ENCODE measurements at regions not wholly inside any gene's neighbourhood (a gene's known extent, or its start where the extent isn't known, plus 50 kb on each side); places are given as distances from the start of the nearest gene placed in this dataset.

- Histone ChIP-seq H3K36me3 (ENCODE audit: insufficient read depth, low read length) (no peaks in the 10 kb centered on the region), H3K27me3 (ENCODE audit: control insufficient read depth, insufficient read depth, low read length) (no peaks in the 10 kb centered on the region), H3K9me3 (replicated peaks; ENCODE audit: low read length) (no peaks in the 10 kb centered on the region), H3K4me1 (ENCODE audit: control insufficient read depth, insufficient read depth, low read length) (no peaks in the 10 kb centered on the region), H3K4me2 (ENCODE audit: low read length) (no peak overlapping the region), H3K9ac (ENCODE audit: low read depth, low read length) (no peak overlapping the region), H3K4me3 (ENCODE audit: low read length) (no peak overlapping the region)
Measured at GRCh38 chr3:73893089-73893488, 268.3 kb upstream of the PDZRN3 start.

GRCh38 chr3:73885862-73886261, 261.1 kb upstream of the PDZRN3 start:
- H3K9me3 ChIP-seq (replicated peaks; ENCODE audit: low read length) = no peaks in the 10 kb centered on the region
- H3K4me2 ChIP-seq (ENCODE audit: low read length) = no peak overlapping the region
- H3K4me1 ChIP-seq (ENCODE audit: control insufficient read depth, insufficient read depth, low read length) = no peaks in the 10 kb centered on the region
- H3K27me3 ChIP-seq (ENCODE audit: control insufficient read depth, insufficient read depth, low read length) = peaks cover 11% of the 10 kb centered on the region
- no peaks in the 10 kb centered on the region for H3K36me3 ChIP-seq (ENCODE audit: insufficient read depth, low read length)
- no peak overlapping the region for H3K4me3 ChIP-seq (ENCODE audit: low read length)
- no peak overlapping the region for H3K9ac ChIP-seq (ENCODE audit: low read depth, low read length)

- H3K9ac ChIP-seq (ENCODE audit: low read depth, low read length) = no peak overlapping the region
- H3K4me2 ChIP-seq (ENCODE audit: low read length) = no peak overlapping the region
- no peak overlapping the region for H3K4me3 ChIP-seq (ENCODE audit: low read length)
- no peaks in the 10 kb centered on the region for H3K4me1 ChIP-seq (ENCODE audit: control insufficient read depth, insufficient read depth, low read length)
- peaks cover 11% of the 10 kb centered on the region for H3K27me3 ChIP-seq (ENCODE audit: control insufficient read depth, insufficient read depth, low read length)
- H3K36me3 ChIP-seq (ENCODE audit: insufficient read depth, low read length) = no peaks in the 10 kb centered on the region
- H3K9me3 ChIP-seq (replicated peaks; ENCODE audit: low read length) = no peaks in the 10 kb centered on the region
Measured at GRCh38 chr3:73884361-73884760, 259.6 kb upstream of the PDZRN3 start.

- no peaks in the 10 kb centered on the region for H3K9me3 ChIP-seq (replicated peaks; ENCODE audit: low read length)
- H3K4me1 ChIP-seq (ENCODE audit: control insufficient read depth, insufficient read depth, low read length) = no peaks in the 10 kb centered on the region
- H3K27me3 ChIP-seq (ENCODE audit: control insufficient read depth, insufficient read depth, low read length) = peaks cover 11% of the 10 kb centered on the region
- no peak overlapping the region for H3K9ac ChIP-seq (ENCODE audit: low read depth, low read length)
- no peak overlapping the region for H3K4me2 ChIP-seq (ENCODE audit: low read length)
- no peak overlapping the region for H3K4me3 ChIP-seq (ENCODE audit: low read length)
- no peaks in the 10 kb centered on the region for H3K36me3 ChIP-seq (ENCODE audit: insufficient read depth, low read length)
Measured at GRCh38 chr3:73883497-73883896, 258.8 kb upstream of the PDZRN3 start.

GRCh38 chr3:73874606-73875369, 250.0 kb upstream of the PDZRN3 start:
- Histone ChIP-seq H3K4me1 (ENCODE audit: control insufficient read depth, insufficient read depth, low read length) (no peaks in the 10 kb centered on the region), H3K9ac (ENCODE audit: low read depth, low read length) (no peak overlapping the region), H3K4me3 (ENCODE audit: low read length) (no peak overlapping the region), H3K9me3 (replicated peaks; ENCODE audit: low read length) (no peaks in the 10 kb centered on the region), H3K4me2 (ENCODE audit: low read length) (no peak overlapping the region), H3K36me3 (ENCODE audit: insufficient read depth, low read length) (no peaks in the 10 kb centered on the region), H3K27me3 (ENCODE audit: control insufficient read depth, insufficient read depth, low read length) (no peaks in the 10 kb centered on the region)

DNA sequence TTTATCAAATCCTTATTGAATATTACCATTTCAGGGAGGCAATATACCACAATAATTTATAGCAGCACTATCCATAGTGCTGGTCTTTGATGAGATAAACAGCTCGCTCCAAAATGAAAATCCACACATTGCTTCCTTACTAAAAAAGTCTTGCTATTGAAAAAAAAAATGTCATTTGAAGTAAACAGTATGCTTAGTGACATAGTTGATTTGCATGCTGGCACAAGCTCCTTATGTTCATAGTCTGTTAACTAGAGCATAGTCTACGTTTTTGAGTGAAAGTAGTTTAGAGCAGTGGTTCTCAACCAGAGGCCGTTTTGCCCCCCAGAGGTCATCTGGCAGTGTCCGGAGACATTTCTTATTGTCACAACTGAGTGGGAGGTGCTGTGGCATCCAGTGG, 249.4 kb upstream of the PDZRN3 start:
- Histone ChIP-seq H3K36me3 (ENCODE audit: insufficient read depth, low read length) (no peaks in the 10 kb centered on the region), H3K4me1 (ENCODE audit: control insufficient read depth, insufficient read depth, low read length) (no peaks in the 10 kb centered on the region), H3K9ac (ENCODE audit: low read depth, low read length) (no peak overlapping the region), H3K9me3 (replicated peaks; ENCODE audit: low read length) (no peaks in the 10 kb centered on the region), H3K4me2 (ENCODE audit: low read length) (no peak overlapping the region), H3K27me3 (ENCODE audit: control insufficient read depth, insufficient read depth, low read length) (no peaks in the 10 kb centered on the region), H3K4me3 (ENCODE audit: low read length) (no peak overlapping the region)

DNA sequence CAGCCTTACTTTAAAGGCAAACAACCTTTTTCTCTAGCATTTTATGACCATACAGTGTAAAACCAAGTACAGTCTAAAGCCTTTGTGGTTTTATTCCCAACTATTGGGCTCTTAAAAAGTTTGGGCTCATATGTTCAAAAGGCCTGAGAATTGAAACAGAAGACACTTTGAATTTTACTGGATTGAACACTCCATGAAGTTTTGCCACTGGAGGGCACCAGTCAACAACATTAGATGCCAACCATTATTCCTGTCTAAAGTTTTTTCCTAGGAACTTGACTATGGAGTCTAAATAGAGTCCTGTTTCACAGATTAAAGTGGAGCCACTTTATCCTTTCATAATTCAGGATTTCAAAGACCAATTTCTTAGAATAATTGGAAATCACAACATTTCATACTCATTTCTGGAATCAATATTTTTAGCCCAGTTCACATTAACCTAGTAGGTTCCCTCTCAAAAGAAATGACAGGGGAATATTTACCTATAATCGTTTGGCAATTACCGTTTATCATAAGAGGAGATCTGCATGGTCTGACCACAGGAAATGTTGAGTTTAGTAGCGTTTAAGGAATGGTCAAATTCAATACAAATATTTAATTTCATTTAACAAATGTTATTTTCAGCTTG, 244.1 kb upstream of the PDZRN3 start:
- Histone ChIP-seq H3K4me1 (ENCODE audit: control insufficient read depth, insufficient read depth, low read length) (no peaks in the 10 kb centered on the region), H3K9ac (ENCODE audit: low read depth, low read length) (no peak overlapping the region), H3K36me3 (ENCODE audit: insufficient read depth, low read length) (no peaks in the 10 kb centered on the region), H3K27me3 (ENCODE audit: control insufficient read depth, insufficient read depth, low read length) (no peaks in the 10 kb centered on the region), H3K4me3 (ENCODE audit: low read length) (no peak overlapping the region), H3K4me2 (ENCODE audit: low read length) (no peak overlapping the region), H3K9me3 (replicated peaks; ENCODE audit: low read length) (no peaks in the 10 kb centered on the region)

- no peaks in the 10 kb centered on the region for H3K9me3 ChIP-seq (replicated peaks; ENCODE audit: low read length)
- no peaks in the 10 kb centered on the region for H3K36me3 ChIP-seq (ENCODE audit: insufficient read depth, low read length)
- H3K4me2 ChIP-seq (ENCODE audit: low read length) = no peak overlapping the region
Measured at GRCh38 chr3:73867524-73867923, 242.8 kb upstream of the PDZRN3 start.

DNA sequence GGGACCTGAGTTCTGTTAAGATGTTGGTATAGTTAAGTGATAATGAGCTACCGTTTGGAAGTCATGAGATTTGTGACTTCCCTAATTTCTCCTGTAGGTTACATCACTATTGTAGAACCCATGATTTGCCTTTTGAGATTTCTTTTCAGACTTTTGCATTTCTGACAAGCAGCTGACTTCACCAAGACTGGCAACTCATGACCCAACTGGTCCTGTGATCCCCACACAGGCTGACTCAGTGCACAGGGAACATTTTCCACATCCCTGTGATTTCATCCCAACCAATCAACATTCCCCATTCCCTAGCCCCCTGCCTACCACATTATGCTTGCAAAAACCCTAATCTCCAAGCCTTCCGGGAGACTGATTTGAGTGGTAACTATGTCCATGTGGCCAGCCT, 242.1 kb upstream of the PDZRN3 start:
- H3K9me3 ChIP-seq (replicated peaks; ENCODE audit: low read length) = no peaks in the 10 kb centered on the region
- H3K27me3 ChIP-seq (ENCODE audit: control insufficient read depth, insufficient read depth, low read length) = no peaks in the 10 kb centered on the region
- no peaks in the 10 kb centered on the region for H3K4me1 ChIP-seq (ENCODE audit: control insufficient read depth, insufficient read depth, low read length)
- H3K9ac ChIP-seq (ENCODE audit: low read depth, low read length) = no peak overlapping the region
- no peak overlapping the region for H3K4me3 ChIP-seq (ENCODE audit: low read length)
- no peak overlapping the region for H3K4me2 ChIP-seq (ENCODE audit: low read length)
- H3K36me3 ChIP-seq (ENCODE audit: insufficient read depth, low read length) = no peaks in the 10 kb centered on the region

More at GRCh38 chr3:73867524-73867923, 242.8 kb upstream of the PDZRN3 start:
- Histone ChIP-seq H3K4me3 (ENCODE audit: low read length) (no peak overlapping the region), H3K27me3 (ENCODE audit: control insufficient read depth, insufficient read depth, low read length) (no peaks in the 10 kb centered on the region), H3K4me1 (ENCODE audit: control insufficient read depth, insufficient read depth, low read length) (no peaks in the 10 kb centered on the region), H3K9ac (ENCODE audit: low read depth, low read length) (no peak overlapping the region)

- no peak overlapping the region for H3K4me3 ChIP-seq (ENCODE audit: low read length)
- no peaks in the 10 kb centered on the region for H3K4me1 ChIP-seq (ENCODE audit: control insufficient read depth, insufficient read depth, low read length)
- no peaks in the 10 kb centered on the region for H3K9me3 ChIP-seq (replicated peaks; ENCODE audit: low read length)
- no peak overlapping the region for H3K4me2 ChIP-seq (ENCODE audit: low read length)
- H3K9ac ChIP-seq (ENCODE audit: low read depth, low read length) = no peak overlapping the region
- no peaks in the 10 kb centered on the region for H3K27me3 ChIP-seq (ENCODE audit: control insufficient read depth, insufficient read depth, low read length)
- H3K36me3 ChIP-seq (ENCODE audit: insufficient read depth, low read length) = no peaks in the 10 kb centered on the region
Measured at GRCh38 chr3:73863546-73864079, 238.9 kb upstream of the PDZRN3 start.

DNA sequence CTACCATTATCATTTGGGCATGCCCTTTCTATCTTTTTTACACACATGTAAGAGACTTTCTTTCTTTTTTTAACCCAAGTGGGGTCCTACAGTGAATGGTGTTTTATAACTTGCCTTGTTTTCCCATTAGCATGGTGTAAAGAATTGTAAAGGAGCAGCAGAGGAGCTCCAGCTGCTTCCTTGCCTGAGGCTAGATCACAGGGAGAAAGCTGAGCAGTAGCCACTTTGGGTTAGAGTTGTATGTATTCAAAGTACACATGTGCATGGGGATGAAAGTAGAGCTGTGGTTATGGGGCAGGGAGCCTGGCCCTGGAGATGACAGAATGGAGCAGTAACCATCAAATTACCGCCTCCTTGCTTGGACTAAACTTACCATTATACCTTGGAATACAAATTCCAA, 231.1 kb upstream of the PDZRN3 start:
- no peaks in the 10 kb centered on the region for H3K4me1 ChIP-seq (ENCODE audit: control insufficient read depth, insufficient read depth, low read length)
- no peaks in the 10 kb centered on the region for H3K36me3 ChIP-seq (ENCODE audit: insufficient read depth, low read length)
- H3K4me2 ChIP-seq (ENCODE audit: low read length) = no peak overlapping the region
- H3K4me3 ChIP-seq (ENCODE audit: low read length) = no peak overlapping the region
- H3K27me3 ChIP-seq (ENCODE audit: control insufficient read depth, insufficient read depth, low read length) = no peaks in the 10 kb centered on the region
- no peaks in the 10 kb centered on the region for H3K9me3 ChIP-seq (replicated peaks; ENCODE audit: low read length)
- H3K9ac ChIP-seq (ENCODE audit: low read depth, low read length) = no peak overlapping the region
